22Rv1 (cell line): ENCODE measurements at regions not wholly inside any gene's neighbourhood (a gene's known extent, or its start where the extent isn't known, plus 50 kb on each side); places are given as distances from the start of the nearest gene placed in this dataset.

Source experiments
- H3K27ac ChIP-seq: fragments of 450-650 bp; 2 replicates; pipeline ENCODE4 v1.5.1; 2017
- CTCF ChIP-seq: fragments of 450-650 bp; IDR thresholded peaks from 2 replicates; pipeline ENCODE4 v1.5.1; 2017; ENCODE audit warnings: mild to moderate bottlenecking
- ZFX ChIP-seq: fragments of 450-650 bp; IDR thresholded peaks from 2 replicates; pipeline ENCODE4 v1.6.1; 2017; ENCODE audit warnings: antibody characterized with exemption, borderline replicate concordance

GRCh38 chr1:229180161-229180560 is 90.8 kb upstream of the RAB4A start:
- TF ChIP-seq ZFX = no peak
- TF ChIP-seq CTCF = no peak

GRCh38 chr1:229181419-229181818 is 89.5 kb upstream of the RAB4A start:
- TF ChIP-seq ZFX (no peak), CTCF (no peak)

More at GRCh38 chr1:229180161-229180560, 90.8 kb upstream of the RAB4A start:
- H3K27ac ChIP-seq = peak overlapping the region; percentile 46; the same call in 1 of the 2 replicates

GRCh38 chr1:229183588-229183987 is 87.3 kb upstream of the RAB4A start:
- TF ChIP-seq ZFX (no peak), CTCF (no peak)
- H3K27ac ChIP-seq = peak overlapping the region; percentile 32; the same call in 1 of the 2 replicates

More at GRCh38 chr1:229181419-229181818, 89.5 kb upstream of the RAB4A start:
- H3K27ac ChIP-seq = peak overlapping the region; percentile 46

GRCh38 chr1:229184066-229184465 is 86.8 kb upstream of the RAB4A start:
- peak overlapping the region; percentile 32; the same call in 1 of the 2 replicates for H3K27ac ChIP-seq
- TF ChIP-seq ZFX (no peak), CTCF (no peak)

GRCh38 chr1:229185963-229186362 is 84.9 kb upstream of the RAB4A start:
- H3K27ac ChIP-seq = no peak overlapping the region
- TF ChIP-seq CTCF = no peak
- no peak for TF ChIP-seq ZFX

GRCh38 chr1:229186373-229187056 is 84.4 kb upstream of the RAB4A start:
- H3K27ac ChIP-seq = no peak overlapping the region
- TF ChIP-seq ZFX (no peak), CTCF (no peak)

- no peak overlapping the region for H3K27ac ChIP-seq
- TF ChIP-seq ZFX = no peak
- no peak for TF ChIP-seq CTCF
Observed at GRCh38 chr1:229190057-229190575, 80.8 kb upstream of the RAB4A start.
